ENCODE measurements at regions not wholly inside any gene's neighbourhood (a gene's known extent, or its start where the extent isn't known, plus 50 kb on each side); places are given as distances from the start of the nearest gene placed in this dataset.

GRCh38 chr3:166405465-166405864, 568.2 kb upstream of the BCHE start:
- H3K4me3 ChIP-seq (ENCODE audit: low read depth, low read length): no peak overlapping the region
- H3K36me3 ChIP-seq: no peaks in the 10 kb centered on the region
- H3K4me1 ChIP-seq: no peaks in the 10 kb centered on the region
- no peaks in the 10 kb centered on the region for H3K9me3 ChIP-seq
- H3K27me3 ChIP-seq: no peaks in the 10 kb centered on the region
- no peak for DNase-seq
- no peak for TF ChIP-seq CTCF (IDR thresholded peaks at IDR 0.05; ENCODE audit: low read depth, low read length)

GRCh38 chr3:166390303-166390702, 553.1 kb upstream of the BCHE start:
- H3K4me3 ChIP-seq (ENCODE audit: low read depth, low read length): no peak overlapping the region
- H3K36me3 ChIP-seq: no peaks in the 10 kb centered on the region
- H3K4me1 ChIP-seq: no peaks in the 10 kb centered on the region
- H3K9me3 ChIP-seq: no peaks in the 10 kb centered on the region
- no peak for DNase-seq
- no peaks in the 10 kb centered on the region for H3K27me3 ChIP-seq
- TF ChIP-seq CTCF (IDR thresholded peaks at IDR 0.05; ENCODE audit: low read depth, low read length): no peak

GRCh38 chr3:166388321-166388720, 551.1 kb upstream of the BCHE start:
- Histone ChIP-seq H3K27me3 (no peaks in the 10 kb centered on the region), H3K9me3 (no peaks in the 10 kb centered on the region), H3K4me1 (no peaks in the 10 kb centered on the region), H3K4me3 (ENCODE audit: low read depth, low read length) (no peak overlapping the region), H3K36me3 (no peaks in the 10 kb centered on the region)
- DNase-seq: no peak
- TF ChIP-seq CTCF (IDR thresholded peaks at IDR 0.05; ENCODE audit: low read depth, low read length): no peak

GRCh38 chr3:166372571-166373106, 535.4 kb upstream of the BCHE start:
- Histone ChIP-seq H3K27me3 (no peaks in the 10 kb centered on the region), H3K4me3 (ENCODE audit: low read depth, low read length) (no peak overlapping the region), H3K9me3 (no peaks in the 10 kb centered on the region), H3K4me1 (no peaks in the 10 kb centered on the region), H3K36me3 (no peaks in the 10 kb centered on the region)
- DNase-seq: no peak
- no peak for TF ChIP-seq CTCF (IDR thresholded peaks at IDR 0.05; ENCODE audit: low read depth, low read length)

- no peaks in the 10 kb centered on the region for H3K4me1 ChIP-seq
- no peak for TF ChIP-seq CTCF (IDR thresholded peaks at IDR 0.05; ENCODE audit: low read depth, low read length)
- no peaks in the 10 kb centered on the region for H3K27me3 ChIP-seq
- no peaks in the 10 kb centered on the region for H3K36me3 ChIP-seq
- H3K4me3 ChIP-seq (ENCODE audit: low read depth, low read length): no peak overlapping the region
- H3K9me3 ChIP-seq: no peaks in the 10 kb centered on the region; the same call in 1 of the 2 replicates
- DNase-seq: no peak
Observed at GRCh38 chr3:166367947-166368533, 530.8 kb upstream of the BCHE start.

GRCh38 chr3:166362698-166363097, 525.5 kb upstream of the BCHE start:
- DNase-seq: no peak
- no peaks in the 10 kb centered on the region for H3K4me1 ChIP-seq
- no peaks in the 10 kb centered on the region for H3K27me3 ChIP-seq
- no peak for TF ChIP-seq CTCF (IDR thresholded peaks at IDR 0.05; ENCODE audit: low read depth, low read length)
- no peak overlapping the region for H3K4me3 ChIP-seq (ENCODE audit: low read depth, low read length)
- H3K36me3 ChIP-seq: no peaks in the 10 kb centered on the region
- H3K9me3 ChIP-seq: no peaks in the 10 kb centered on the region; the same call in none of the 2 replicates

Data from BE2C (cell line).